ENCODE measurements at regions not wholly inside any gene's neighbourhood (a gene's known extent, or its start where the extent isn't known, plus 50 kb on each side); places are given as distances from the start of the nearest gene placed in this dataset.
"Not testable (repeated sequence)": the region's sequence is repeated elsewhere in the genome, so short reads cannot be mapped to it uniquely, and the experiment has no call there.

- H3K9ac ChIP-seq (ENCODE audit: low read length), result no peak overlapping the region
- H2AK5ac ChIP-seq (ENCODE audit: low read length), result no peak overlapping the region
- DNase-seq, result no peak
- H2BK12ac ChIP-seq (ENCODE audit: low read length), result no peak overlapping the region
- H3K27me3 ChIP-seq (ENCODE audit: insufficient read depth, low read length), result no peaks in the 10 kb centered on the region
- no peak overlapping the region for H4K12ac ChIP-seq (ENCODE audit: low read depth, low read length)
- H2BK5ac ChIP-seq (ENCODE audit: low read depth, low read length, poor library complexity), result no peak overlapping the region
- H3K4me1 ChIP-seq (ENCODE audit: control insufficient read depth in 1 of 2, insufficient read depth in 2 of 2, low read length in 2 of 2), result peaks cover 0 to 5% of the 10 kb centered on the region in 2 experiments
- no peak overlapping the region for H3K4me3 ChIP-seq (ENCODE audit: low read depth, low read length)
- no peaks in the 10 kb centered on the region for H3K79me1 ChIP-seq (ENCODE audit: low read length)
- no peak overlapping the region for H3K4me2 ChIP-seq (ENCODE audit: low read length)
- H3K18ac ChIP-seq (ENCODE audit: low read length), result no peak overlapping the region
- H3K4ac ChIP-seq (ENCODE audit: low read depth, low read length), result no peak overlapping the region
- H3K23ac ChIP-seq (ENCODE audit: low read length), result no peak overlapping the region
- no peak overlapping the region for H2AFZ ChIP-seq (ENCODE audit: insufficient read depth, low read length, poor library complexity)
- no peak overlapping the region for H4K8ac ChIP-seq (ENCODE audit: low read depth, low read length)
- peaks cover 1% of the 10 kb centered on the region for H3K9me3 ChIP-seq (ENCODE audit: insufficient read depth, low read depth, low read length)
- no CpG with 5 or more reads among the region's 3 CpGs for WGBS (ENCODE audit: extremely low coverage, insufficient coverage, insufficient read length)
- H2BK120ac ChIP-seq (ENCODE audit: insufficient read depth, low read length, poor library complexity), result no peak overlapping the region
- no peaks in the 10 kb centered on the region for H3K79me2 ChIP-seq (ENCODE audit: control insufficient read depth, insufficient read depth, low read length, poor library complexity)
- no peak overlapping the region for H3K27ac ChIP-seq (ENCODE audit: low read depth, low read length)
- no peak overlapping the region for H3K14ac ChIP-seq (ENCODE audit: low read length)
- H3K36me3 ChIP-seq (ENCODE audit: control insufficient read depth in 1 of 2, insufficient read depth in 2 of 2, low read length in 2 of 2), result no peaks in the 10 kb centered on the region
- no peak overlapping the region for H4K91ac ChIP-seq (ENCODE audit: low read depth, low read length)
Observed at GRCh38 chr3:193822492-193823212, 229.6 kb downstream of the OPA1 start.

- H3K4ac ChIP-seq (ENCODE audit: low read depth, low read length); H2BK5ac ChIP-seq (ENCODE audit: low read depth, low read length, poor library complexity); H3K36me3 ChIP-seq (ENCODE audit: control insufficient read depth in 1 of 2, insufficient read depth in 2 of 2, low read length in 2 of 2); H3K23ac ChIP-seq (ENCODE audit: low read length); H3K9ac ChIP-seq (ENCODE audit: low read length); H3K4me3 ChIP-seq (ENCODE audit: low read depth, low read length); H2BK12ac ChIP-seq (ENCODE audit: low read length); H4K8ac ChIP-seq (ENCODE audit: low read depth, low read length); H3K79me1 ChIP-seq (ENCODE audit: low read length); H3K9me3 ChIP-seq (ENCODE audit: insufficient read depth, low read depth, low read length); H4K91ac ChIP-seq (ENCODE audit: low read depth, low read length); H3K18ac ChIP-seq (ENCODE audit: low read length); H3K79me2 ChIP-seq (ENCODE audit: control insufficient read depth, insufficient read depth, low read length, poor library complexity); H3K27me3 ChIP-seq (ENCODE audit: insufficient read depth, low read length); H3K4me1 ChIP-seq (ENCODE audit: control insufficient read depth in 1 of 2, insufficient read depth in 2 of 2, low read length in 2 of 2); H3K14ac ChIP-seq (ENCODE audit: low read length); H2AFZ ChIP-seq (ENCODE audit: insufficient read depth, low read length, poor library complexity); H3K4me2 ChIP-seq (ENCODE audit: low read length); H2AK5ac ChIP-seq (ENCODE audit: low read length); H2BK120ac ChIP-seq (ENCODE audit: insufficient read depth, low read length, poor library complexity); DNase-seq; H4K12ac ChIP-seq (ENCODE audit: low read depth, low read length); H3K27ac ChIP-seq (ENCODE audit: low read depth, low read length): not testable (repeated sequence)
- no CpG with 5 or more reads among the region's 3 CpGs for WGBS (ENCODE audit: extremely low coverage, insufficient coverage, insufficient read length)
Observed at GRCh38 chr3:193823213-193823605, 230.2 kb downstream of the OPA1 start.

DNA sequence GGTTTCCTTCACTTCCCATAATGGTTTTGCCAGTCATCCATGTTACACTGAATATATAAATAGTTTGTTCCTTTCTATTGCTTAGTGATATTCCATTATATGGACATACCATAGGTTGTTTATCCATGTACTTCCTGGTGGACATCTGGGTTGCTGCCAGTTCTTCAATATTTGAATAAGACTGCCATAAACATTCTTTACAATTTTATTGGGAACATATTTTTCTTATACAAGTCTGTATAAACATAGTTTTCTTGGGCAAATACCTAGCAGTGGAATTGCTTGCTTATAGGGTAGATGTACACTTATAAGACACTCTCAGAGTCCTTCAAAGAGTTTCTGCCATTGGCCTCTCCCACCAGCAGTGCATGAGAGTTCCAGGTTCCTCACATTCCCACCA lies 231.4 kb downstream of the OPA1 start:
- no peaks in the 10 kb centered on the region for H3K36me3 ChIP-seq (ENCODE audit: control insufficient read depth in 1 of 2, insufficient read depth in 2 of 2, low read length in 2 of 2)
- H4K8ac ChIP-seq (ENCODE audit: low read depth, low read length), result no peak overlapping the region
- no peak for DNase-seq
- H2BK5ac ChIP-seq (ENCODE audit: low read depth, low read length, poor library complexity), result no peak overlapping the region
- H2AFZ ChIP-seq (ENCODE audit: insufficient read depth, low read length, poor library complexity), result no peak overlapping the region
- H3K4me1 ChIP-seq (ENCODE audit: control insufficient read depth in 1 of 2, insufficient read depth in 2 of 2, low read length in 2 of 2), result peaks cover 8 to 9% of the 10 kb centered on the region in 2 experiments
- H3K27ac ChIP-seq (ENCODE audit: low read depth, low read length), result no peak overlapping the region
- H3K4me3 ChIP-seq (ENCODE audit: low read depth, low read length), result no peak overlapping the region
- H3K79me1 ChIP-seq (ENCODE audit: low read length), result peaks cover 2% of the 10 kb centered on the region
- H2BK12ac ChIP-seq (ENCODE audit: low read length), result no peak overlapping the region
- H4K91ac ChIP-seq (ENCODE audit: low read depth, low read length), result no peak overlapping the region
- H3K14ac ChIP-seq (ENCODE audit: low read length), result no peak overlapping the region
- no peak overlapping the region for H2BK120ac ChIP-seq (ENCODE audit: insufficient read depth, low read length, poor library complexity)
- H2AK5ac ChIP-seq (ENCODE audit: low read length), result no peak overlapping the region
- no peak overlapping the region for H3K4ac ChIP-seq (ENCODE audit: low read depth, low read length)
- no peak overlapping the region for H4K12ac ChIP-seq (ENCODE audit: low read depth, low read length)
- H3K27me3 ChIP-seq (ENCODE audit: insufficient read depth, low read length), result no peaks in the 10 kb centered on the region
- H3K4me2 ChIP-seq (ENCODE audit: low read length), result no peak overlapping the region
- H3K23ac ChIP-seq (ENCODE audit: low read length), result no peak overlapping the region
- H3K18ac ChIP-seq (ENCODE audit: low read length), result no peak overlapping the region
- no peaks in the 10 kb centered on the region for H3K79me2 ChIP-seq (ENCODE audit: control insufficient read depth, insufficient read depth, low read length, poor library complexity)
- no peak overlapping the region for H3K9ac ChIP-seq (ENCODE audit: low read length)
- H3K9me3 ChIP-seq (ENCODE audit: insufficient read depth, low read depth, low read length), result no peaks in the 10 kb centered on the region

DNA sequence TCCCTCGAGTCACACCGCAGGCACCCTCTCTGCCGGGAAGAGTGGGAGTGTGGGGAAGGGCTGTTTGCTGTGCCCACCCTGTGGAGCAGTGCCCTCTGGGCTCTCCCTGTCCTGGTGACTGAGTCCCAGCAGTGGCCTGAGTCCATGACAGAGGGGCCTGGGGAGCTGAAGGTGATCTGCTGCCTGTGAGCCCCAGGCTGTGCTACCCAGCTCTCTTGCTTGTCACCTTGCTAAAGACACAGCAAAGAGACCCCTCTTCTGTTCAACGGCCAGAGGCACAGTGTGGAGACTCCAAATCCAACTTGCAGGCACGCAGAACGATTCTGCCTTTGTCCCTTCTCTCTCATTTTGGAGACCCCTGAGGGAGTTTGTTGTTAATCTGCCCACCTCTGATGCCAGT lies 232.6 kb downstream of the OPA1 start:
- no peak overlapping the region for H3K18ac ChIP-seq (ENCODE audit: low read length)
- no CpG with 5 or more reads among the region's 6 CpGs for WGBS (ENCODE audit: extremely low coverage, insufficient coverage, insufficient read length)
- H3K14ac ChIP-seq (ENCODE audit: low read length), result no peak overlapping the region
- H2BK12ac ChIP-seq (ENCODE audit: low read length), result no peak overlapping the region
- H2AK5ac ChIP-seq (ENCODE audit: low read length), result no peak overlapping the region
- peaks cover 15 to 17% of the 10 kb centered on the region in 2 experiments for H3K4me1 ChIP-seq (ENCODE audit: control insufficient read depth in 1 of 2, insufficient read depth in 2 of 2, low read length in 2 of 2)
- no peak overlapping the region for H2BK5ac ChIP-seq (ENCODE audit: low read depth, low read length, poor library complexity)
- H3K4ac ChIP-seq (ENCODE audit: low read depth, low read length), result no peak overlapping the region
- no peak overlapping the region for H3K9ac ChIP-seq (ENCODE audit: low read length)
- H3K79me2 ChIP-seq (ENCODE audit: control insufficient read depth, insufficient read depth, low read length, poor library complexity), result no peaks in the 10 kb centered on the region
- no peak overlapping the region for H4K91ac ChIP-seq (ENCODE audit: low read depth, low read length)
- H3K4me2 ChIP-seq (ENCODE audit: low read length), result no peak overlapping the region
- H3K23ac ChIP-seq (ENCODE audit: low read length), result no peak overlapping the region
- no peak overlapping the region for H2BK120ac ChIP-seq (ENCODE audit: insufficient read depth, low read length, poor library complexity)
- peaks cover 5% of the 10 kb centered on the region for H3K79me1 ChIP-seq (ENCODE audit: low read length)
- no peaks in the 10 kb centered on the region for H3K9me3 ChIP-seq (ENCODE audit: insufficient read depth, low read depth, low read length)
- no peak overlapping the region for H2AFZ ChIP-seq (ENCODE audit: insufficient read depth, low read length, poor library complexity)
- no peak overlapping the region for H3K4me3 ChIP-seq (ENCODE audit: low read depth, low read length)
- H3K27ac ChIP-seq (ENCODE audit: low read depth, low read length), result no peak overlapping the region
- DNase-seq, result no peak
- no peaks in the 10 kb centered on the region for H3K27me3 ChIP-seq (ENCODE audit: insufficient read depth, low read length)
- H4K12ac ChIP-seq (ENCODE audit: low read depth, low read length), result no peak overlapping the region
- no peaks in the 10 kb centered on the region for H3K36me3 ChIP-seq (ENCODE audit: control insufficient read depth in 1 of 2, insufficient read depth in 2 of 2, low read length in 2 of 2)
- no peak overlapping the region for H4K8ac ChIP-seq (ENCODE audit: low read depth, low read length)
